ENCODE measurements at regions not wholly inside any gene's neighbourhood (a gene's known extent, or its start where the extent isn't known, plus 50 kb on each side); places are given as distances from the start of the nearest gene placed in this dataset.

GRCh38 chr12:20262119-20262518 lies 106.2 kb upstream of the PDE3A start:
- Histone ChIP-seq H3K27ac (no peak overlapping the region), H3K4me3 (no peak overlapping the region), H3K27me3 (no peaks in the 10 kb centered on the region), H3K36me3 (no peaks in the 10 kb centered on the region), H3K9me3 (no peaks in the 10 kb centered on the region), H3K4me1 (no peaks in the 10 kb centered on the region)
- intact Hi-C loops (cut with DNase I): no loop called here
- TF ChIP-seq CTCF (IDR thresholded peaks at IDR 0.05) (no peak), POLR2A (IDR thresholded peaks at IDR 0.05) (no peak)
- 88% methylated on average over 2 of the region's 2 CpGs for WGBS, 2 donors
- DNase-seq: no peak

DNA sequence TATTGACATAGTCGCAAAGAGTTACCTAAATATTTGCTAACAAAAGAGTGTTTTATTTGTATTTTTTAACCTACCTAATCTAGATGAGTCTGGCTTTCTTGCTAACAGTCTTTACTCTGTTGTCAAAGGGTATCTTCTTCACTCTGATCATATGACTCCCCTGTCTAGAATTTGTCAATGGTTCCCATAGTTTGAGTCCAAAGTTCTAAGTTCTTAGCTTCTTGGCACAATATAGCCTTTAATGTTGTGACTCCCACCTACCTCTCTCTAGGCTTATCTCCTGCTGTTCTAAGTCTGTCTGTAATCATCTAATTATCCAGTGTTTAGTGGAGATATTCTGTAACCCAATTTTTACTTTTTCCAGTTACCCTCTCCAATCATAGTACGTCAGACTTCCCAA lies 104.3 kb upstream of the PDE3A start:
- H3K27me3 ChIP-seq: no peaks in the 10 kb centered on the region
- 92 to 97% methylated on average over 2 of the region's 2 CpGs for WGBS, 2 donors

DNA sequence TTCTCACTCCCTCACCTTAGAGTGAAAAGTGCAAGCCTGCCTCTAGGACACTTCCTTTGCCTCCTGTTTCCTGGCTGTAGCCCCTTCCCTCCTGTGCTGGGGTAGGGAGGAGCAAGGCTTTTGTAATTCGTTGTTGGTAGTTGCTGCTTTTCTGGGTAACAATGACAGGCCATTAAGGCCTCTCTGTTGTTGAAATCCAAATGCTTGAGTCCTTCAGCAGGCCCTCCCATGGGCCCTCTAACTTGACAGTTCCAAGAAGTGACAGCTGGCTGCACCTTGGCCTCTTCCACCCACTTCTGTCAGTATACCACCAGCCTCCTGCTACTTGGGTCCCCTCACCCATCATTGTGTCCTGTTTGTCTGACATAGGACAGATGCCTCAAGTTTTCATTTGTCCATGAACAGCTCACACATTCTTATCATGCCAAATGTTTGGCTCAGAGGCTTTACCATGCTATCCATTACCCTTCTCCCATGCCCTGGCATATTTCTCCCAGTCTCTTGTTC lies 103.7 kb upstream of the PDE3A start:
- no peak for DNase-seq
- Histone ChIP-seq H3K9me3 (no peaks in the 10 kb centered on the region), H3K27ac (no peak overlapping the region), H3K27me3 (no peaks in the 10 kb centered on the region), H3K4me3 (no peak overlapping the region), H3K4me1 (no peaks in the 10 kb centered on the region), H3K36me3 (no peaks in the 10 kb centered on the region)
- 33 to 73% methylated on average over 1 of the region's 1 CpG for WGBS, 2 donors
- TF ChIP-seq CTCF (IDR thresholded peaks at IDR 0.05): no peak
- TF ChIP-seq POLR2A (IDR thresholded peaks at IDR 0.05): no peak
- intact Hi-C loops (cut with DNase I): no loop called here

More for the DNA sequence above, 104.3 kb upstream of the PDE3A start:
- no peaks in the 10 kb centered on the region for H3K4me1 ChIP-seq
- H3K36me3 ChIP-seq: no peaks in the 10 kb centered on the region
- H3K27ac ChIP-seq: no peak overlapping the region
- TF ChIP-seq CTCF (IDR thresholded peaks at IDR 0.05) (no peak), POLR2A (IDR thresholded peaks at IDR 0.05) (no peak)
- no peak for DNase-seq
- intact Hi-C loops (cut with DNase I): no loop called here
- no peaks in the 10 kb centered on the region for H3K9me3 ChIP-seq
- H3K4me3 ChIP-seq: no peak overlapping the region

GRCh38 chr12:20268121-20268732 lies 100.1 kb upstream of the PDE3A start:
- no peak for DNase-seq
- Histone ChIP-seq H3K4me1 (peaks cover 0 to 11% (median 0%) of the 10 kb centered on the region in 3 donors), H3K27me3 (no peaks in the 10 kb centered on the region), H3K4me3 (no peak overlapping the region), H3K36me3 (no peaks in the 10 kb centered on the region), H3K27ac (no peak overlapping the region), H3K9me3 (no peaks in the 10 kb centered on the region)
- 79 to 82% methylated on average over 6 of the region's 6 CpGs for WGBS, 2 donors
- no peak for TF ChIP-seq CTCF (IDR thresholded peaks at IDR 0.05)
- no peak for TF ChIP-seq POLR2A (IDR thresholded peaks at IDR 0.05)
- intact Hi-C loops (cut with DNase I): no loop called here

DNA sequence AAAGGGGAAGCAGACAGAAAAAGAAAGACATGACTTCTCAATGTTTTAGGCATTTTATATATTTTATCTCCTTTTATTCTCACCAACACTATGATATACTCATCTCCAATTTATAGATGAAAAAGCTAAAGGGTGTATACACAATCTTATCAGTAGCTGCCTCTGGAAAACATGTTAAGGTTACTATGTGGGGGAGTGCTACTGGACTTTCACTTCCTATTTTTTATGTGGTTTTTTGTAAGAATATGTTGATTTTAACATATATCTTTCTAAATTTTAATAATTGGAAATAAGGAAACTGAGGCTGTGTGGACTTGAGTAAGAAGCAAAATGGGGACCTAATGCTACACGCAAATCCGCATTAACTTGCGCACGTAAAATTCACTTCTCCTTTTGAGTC lies 99.6 kb upstream of the PDE3A start:
- H3K9me3 ChIP-seq: no peaks in the 10 kb centered on the region
- no peak overlapping the region for H3K27ac ChIP-seq
- TF ChIP-seq POLR2A (IDR thresholded peaks at IDR 0.05) (no peak), CTCF (IDR thresholded peaks at IDR 0.05) (no peak)
- H3K36me3 ChIP-seq: no peaks in the 10 kb centered on the region
- no peak overlapping the region for H3K4me3 ChIP-seq
- H3K27me3 ChIP-seq: no peaks in the 10 kb centered on the region
- intact Hi-C loops (cut with DNase I): no loop called here
- DNase-seq: no peak
- peaks cover 0 to 14% (median 0%) of the 10 kb centered on the region in 3 donors for H3K4me1 ChIP-seq
- WGBS, 2 donors: 94 to 95% methylated on average over 4 of the region's 4 CpGs
